Duodenal mucosa (tissue), 2 donors: ENCODE measurements at regions not wholly inside any gene's neighbourhood (a gene's known extent, or its start where the extent isn't known, plus 50 kb on each side); places are given as distances from the start of the nearest gene placed in this dataset.

ENCODE experiments used
- H3K27ac ChIP-seq: one replicate; pipeline ENCODE4 v1.7.0; 2013; ENCODE audit warnings: low read depth, low read length
- H3K27me3 ChIP-seq, 2 donors: one replicate each; pipeline ENCODE4 v1.7.0; 2013; ENCODE audit warnings: low read length in 2 of 2, control low read depth in 1 of 2; ENCODE audit not compliant: insufficient read depth in 2 of 2, control insufficient read depth in 1 of 2
- H3K36me3 ChIP-seq, 2 donors: one replicate each; pipeline ENCODE4 v1.7.0; 2013; ENCODE audit warnings: low read length in 2 of 2, control low read depth in 1 of 2; ENCODE audit not compliant: insufficient read depth in 2 of 2, control insufficient read depth in 1 of 2
- H3K4me1 ChIP-seq, 2 donors: one replicate each; pipeline ENCODE4 v1.7.0; 2013; ENCODE audit warnings: low read length in 2 of 2, control low read depth in 1 of 2; ENCODE audit not compliant: insufficient read depth in 2 of 2, control insufficient read depth in 1 of 2
- H3K4me3 ChIP-seq, 2 donors: one replicate each; pipeline ENCODE4 v1.7.0; 2013; ENCODE audit warnings: low read length in 2 of 2, low read depth in 1 of 2
- H3K9ac ChIP-seq, 2 donors: one replicate each; pipeline ENCODE4 v1.7.0; 2013; ENCODE audit warnings: low read length in 2 of 2, low read depth in 1 of 2
- H3K9me3 ChIP-seq, 2 donors: one replicate each; pipeline ENCODE4 v1.7.0; 2013; ENCODE audit warnings: low read length in 2 of 2, control low read depth in 1 of 2; ENCODE audit not compliant: control insufficient read depth in 1 of 2

- Histone ChIP-seq H3K4me1 (no peaks in the 10 kb centered on the region), H3K4me3 (no peak overlapping the region), H3K9ac (no peak overlapping the region), H3K27me3 (no peaks in the 10 kb centered on the region), H3K27ac (no peak overlapping the region), H3K36me3 (no peaks in the 10 kb centered on the region), H3K9me3 (no peaks in the 10 kb centered on the region)
These were observed 301.6 kb downstream of the NR2F1-AS1 start for GRCh38 chr5:93279296-93279963.

- H3K27me3 ChIP-seq = no peaks in the 10 kb centered on the region
- no peak overlapping the region for H3K4me3 ChIP-seq
- H3K4me1 ChIP-seq = no peaks in the 10 kb centered on the region
- no peak overlapping the region for H3K9ac ChIP-seq
- no peaks in the 10 kb centered on the region for H3K36me3 ChIP-seq
- H3K27ac ChIP-seq = no peak overlapping the region
- H3K9me3 ChIP-seq = no peaks in the 10 kb centered on the region
These were observed 302.1 kb downstream of the NR2F1-AS1 start for GRCh38 chr5:93278896-93279295.

DNA sequence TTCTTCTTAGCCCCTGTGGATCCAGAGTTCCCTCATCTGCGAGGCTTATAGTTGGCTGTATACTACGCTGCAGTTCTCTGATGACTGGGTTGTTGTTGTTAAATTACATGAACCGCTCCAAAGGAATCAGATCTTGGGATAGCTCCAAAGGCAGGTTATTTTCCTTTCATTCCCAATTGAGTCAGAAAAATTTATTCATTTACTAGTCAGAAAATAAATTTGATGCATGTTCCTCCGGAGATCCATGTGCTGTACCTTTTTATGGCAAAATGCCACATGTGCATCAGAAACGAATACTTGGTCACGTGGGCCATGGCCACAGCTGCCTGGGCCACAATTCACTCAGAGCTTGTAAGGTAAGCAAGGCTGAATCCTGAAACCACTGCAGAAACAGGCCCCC lies 304.0 kb downstream of the NR2F1-AS1 start:
- no peaks in the 10 kb centered on the region for H3K27me3 ChIP-seq
- H3K4me1 ChIP-seq = no peaks in the 10 kb centered on the region
- H3K9me3 ChIP-seq = no peaks in the 10 kb centered on the region
- no peak overlapping the region for H3K4me3 ChIP-seq
- H3K9ac ChIP-seq = no peak overlapping the region
- H3K36me3 ChIP-seq = no peaks in the 10 kb centered on the region
- no peak overlapping the region for H3K27ac ChIP-seq

- H3K9ac ChIP-seq = no peak overlapping the region
- H3K4me3 ChIP-seq = no peak overlapping the region
- no peaks in the 10 kb centered on the region for H3K27me3 ChIP-seq
- no peaks in the 10 kb centered on the region for H3K36me3 ChIP-seq
- no peak overlapping the region for H3K27ac ChIP-seq
- no peaks in the 10 kb centered on the region for H3K9me3 ChIP-seq
- no peaks in the 10 kb centered on the region for H3K4me1 ChIP-seq
These were observed 305.6 kb downstream of the NR2F1-AS1 start for GRCh38 chr5:93275376-93275775.

- H3K36me3 ChIP-seq = no peaks in the 10 kb centered on the region
- H3K4me3 ChIP-seq = no peak overlapping the region
- H3K27ac ChIP-seq = no peak overlapping the region
- no peaks in the 10 kb centered on the region for H3K4me1 ChIP-seq
- H3K9me3 ChIP-seq = peaks cover 0 to 3% of the 10 kb centered on the region in 2 donors
- no peak overlapping the region for H3K9ac ChIP-seq
- no peaks in the 10 kb centered on the region for H3K27me3 ChIP-seq
These were observed 306.7 kb downstream of the NR2F1-AS1 start for GRCh38 chr5:93274291-93274690.

GRCh38 chr5:93273176-93273575 lies 307.8 kb downstream of the NR2F1-AS1 start:
- H3K9me3 ChIP-seq = peaks cover 0 to 3% of the 10 kb centered on the region in 2 donors

GRCh38 chr5:93272108-93272507 lies 308.9 kb downstream of the NR2F1-AS1 start:
- H3K9ac ChIP-seq = no peak overlapping the region
- no peaks in the 10 kb centered on the region for H3K4me1 ChIP-seq
- no peaks in the 10 kb centered on the region for H3K36me3 ChIP-seq
- H3K27me3 ChIP-seq = no peaks in the 10 kb centered on the region
- H3K27ac ChIP-seq = no peak overlapping the region
- H3K4me3 ChIP-seq = no peak overlapping the region
- H3K9me3 ChIP-seq = peaks cover 0 to 3% of the 10 kb centered on the region in 2 donors

More at GRCh38 chr5:93273176-93273575, 307.8 kb downstream of the NR2F1-AS1 start:
- no peak overlapping the region for H3K9ac ChIP-seq
- H3K4me3 ChIP-seq = no peak overlapping the region
- H3K27me3 ChIP-seq = no peaks in the 10 kb centered on the region
- no peaks in the 10 kb centered on the region for H3K36me3 ChIP-seq
- no peaks in the 10 kb centered on the region for H3K4me1 ChIP-seq
- H3K27ac ChIP-seq = no peak overlapping the region

DNA sequence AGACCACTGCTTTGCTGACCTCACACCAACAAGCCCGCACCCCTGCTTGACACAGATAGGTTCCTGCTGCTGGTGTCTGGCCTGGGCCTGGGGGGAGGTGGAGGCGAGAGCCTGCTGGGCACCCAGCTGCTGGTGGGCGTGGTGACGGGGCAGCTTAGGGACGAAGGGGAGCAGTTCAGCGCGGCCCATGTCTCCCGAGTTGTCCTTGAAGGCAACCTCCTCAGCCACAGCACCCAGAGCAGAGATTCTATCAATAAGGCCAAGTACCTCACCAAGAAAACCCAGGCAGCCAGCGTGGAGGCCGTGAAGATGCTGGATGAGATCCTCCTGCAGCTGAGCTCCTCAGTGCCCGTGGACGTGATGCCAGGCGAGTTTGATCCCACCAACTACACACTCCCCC lies 313.3 kb downstream of the NR2F1-AS1 start:
- Histone ChIP-seq H3K27me3 (no peaks in the 10 kb centered on the region), H3K9me3 (peaks cover 0 to 3% of the 10 kb centered on the region in 2 donors), H3K9ac (no peak overlapping the region), H3K4me3 (no peak overlapping the region), H3K36me3 (no peaks in the 10 kb centered on the region), H3K27ac (no peak overlapping the region), H3K4me1 (no peaks in the 10 kb centered on the region)

- Histone ChIP-seq H3K27me3 (no peaks in the 10 kb centered on the region), H3K36me3 (no peaks in the 10 kb centered on the region), H3K4me1 (no peaks in the 10 kb centered on the region), H3K27ac (no peak overlapping the region), H3K4me3 (no peak overlapping the region), H3K9me3 (peaks cover 0 to 3% of the 10 kb centered on the region in 2 donors), H3K9ac (no peak overlapping the region)
These were observed 313.7 kb downstream of the NR2F1-AS1 start for GRCh38 chr5:93267276-93267675.

GRCh38 chr5:93257616-93258015 lies 323.4 kb downstream of the NR2F1-AS1 start:
- Histone ChIP-seq H3K27ac (no peak overlapping the region), H3K4me3 (no peak overlapping the region), H3K9ac (no peak overlapping the region), H3K4me1 (no peaks in the 10 kb centered on the region), H3K36me3 (no peaks in the 10 kb centered on the region), H3K9me3 (no peaks in the 10 kb centered on the region), H3K27me3 (no peaks in the 10 kb centered on the region)
